IPS-15b (cell line): ENCODE measurements at regions not wholly inside any gene's neighbourhood (a gene's known extent, or its start where the extent isn't known, plus 50 kb on each side); places are given as distances from the start of the nearest gene placed in this dataset.

Source experiments
- H3K27me3 ChIP-seq: one replicate; pipeline ENCODE4 v1.6.1; 2013; ENCODE audit warnings: low read length; ENCODE audit not compliant: control insufficient read depth, insufficient read depth
- H3K36me3 ChIP-seq: one replicate; pipeline ENCODE4 v1.6.1; 2013; ENCODE audit warnings: low read length; ENCODE audit not compliant: control insufficient read depth, insufficient read depth
- H3K4me1 ChIP-seq: one replicate; pipeline ENCODE4 v1.6.1; 2013; ENCODE audit warnings: mild to moderate bottlenecking, low read length; ENCODE audit not compliant: control insufficient read depth, insufficient read depth
- H3K4me3 ChIP-seq: one replicate; pipeline ENCODE4 v1.5.1; 2013; ENCODE audit warnings: low read depth, low read length
- H3K9ac ChIP-seq: one replicate; pipeline ENCODE4 v1.6.1; 2013; ENCODE audit warnings: low read depth, mild to moderate bottlenecking, low read length
- H3K9me3 ChIP-seq: one replicate; pipeline ENCODE4 v1.6.1; 2013; ENCODE audit warnings: mild to moderate bottlenecking, low read length; ENCODE audit not compliant: control insufficient read depth, insufficient read depth

- no peaks in the 10 kb centered on the region for H3K27me3 ChIP-seq
- no peaks in the 10 kb centered on the region for H3K36me3 ChIP-seq
These were observed 431.8 kb upstream of the SGCG start for GRCh38 chr13:22748866-22749577.

GRCh38 chr13:22749626-22750025 is 431.2 kb upstream of the SGCG start:
- Histone ChIP-seq H3K9ac (no peak overlapping the region), H3K36me3 (no peaks in the 10 kb centered on the region), H3K4me3 (no peak overlapping the region), H3K9me3 (no peaks in the 10 kb centered on the region), H3K27me3 (no peaks in the 10 kb centered on the region), H3K4me1 (no peaks in the 10 kb centered on the region)

More at GRCh38 chr13:22748866-22749577, 431.8 kb upstream of the SGCG start:
- Histone ChIP-seq H3K4me1 (no peaks in the 10 kb centered on the region), H3K9me3 (no peaks in the 10 kb centered on the region), H3K4me3 (no peak overlapping the region), H3K9ac (no peak overlapping the region)

GRCh38 chr13:22757530-22758120 is 423.2 kb upstream of the SGCG start:
- Histone ChIP-seq H3K27me3 (no peaks in the 10 kb centered on the region), H3K4me3 (no peak overlapping the region), H3K9ac (no peak overlapping the region), H3K4me1 (peaks cover 11% of the 10 kb centered on the region), H3K36me3 (no peaks in the 10 kb centered on the region), H3K9me3 (no peaks in the 10 kb centered on the region)

DNA sequence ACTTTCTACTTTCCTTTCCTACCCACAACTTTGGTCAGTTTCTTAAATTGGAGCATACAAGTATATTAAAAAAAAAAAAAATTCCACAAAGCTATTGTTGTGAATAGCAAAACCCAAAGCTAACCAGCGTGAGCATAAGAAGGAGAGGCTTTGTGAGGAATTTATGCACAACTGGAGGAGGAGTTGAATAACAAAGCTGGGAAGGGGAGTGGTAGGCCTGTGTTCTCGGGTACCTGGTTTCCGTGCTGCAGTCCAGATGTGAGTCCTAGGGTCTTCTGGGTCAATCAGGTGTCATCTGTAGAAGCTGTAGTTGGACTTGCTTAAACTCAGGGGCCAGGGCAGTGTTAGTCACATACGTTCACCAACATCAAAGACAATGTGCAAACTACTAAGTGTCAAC is 422.5 kb upstream of the SGCG start:
- Histone ChIP-seq H3K27me3 (no peaks in the 10 kb centered on the region), H3K36me3 (no peaks in the 10 kb centered on the region)

DNA sequence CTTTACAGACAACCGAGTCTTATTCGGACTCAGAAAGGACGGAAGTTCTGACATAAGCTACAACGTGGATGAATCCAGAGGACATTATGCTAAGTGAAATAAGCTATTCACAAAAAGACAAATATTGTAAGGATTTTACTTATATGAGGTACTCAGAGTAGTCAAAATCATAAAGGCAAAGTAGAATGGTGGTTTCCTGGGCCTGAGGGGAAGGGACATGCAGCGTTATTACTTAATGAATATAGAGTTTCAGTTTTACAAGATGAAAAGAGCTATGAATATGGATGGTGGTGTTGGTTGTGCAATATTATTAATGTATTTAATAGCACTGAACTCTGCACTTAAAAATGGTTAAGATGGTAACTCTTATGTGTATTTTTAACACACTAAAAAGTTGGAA is 419.1 kb upstream of the SGCG start:
- no peaks in the 10 kb centered on the region for H3K9me3 ChIP-seq
- H3K27me3 ChIP-seq = no peaks in the 10 kb centered on the region
- H3K4me3 ChIP-seq = no peak overlapping the region
- H3K9ac ChIP-seq = no peak overlapping the region
- no peaks in the 10 kb centered on the region for H3K36me3 ChIP-seq
- peaks cover 11% of the 10 kb centered on the region for H3K4me1 ChIP-seq

More for the DNA sequence above, 422.5 kb upstream of the SGCG start:
- Histone ChIP-seq H3K4me1 (peaks cover 11% of the 10 kb centered on the region), H3K4me3 (no peak overlapping the region), H3K9me3 (no peaks in the 10 kb centered on the region), H3K9ac (no peak overlapping the region)

DNA sequence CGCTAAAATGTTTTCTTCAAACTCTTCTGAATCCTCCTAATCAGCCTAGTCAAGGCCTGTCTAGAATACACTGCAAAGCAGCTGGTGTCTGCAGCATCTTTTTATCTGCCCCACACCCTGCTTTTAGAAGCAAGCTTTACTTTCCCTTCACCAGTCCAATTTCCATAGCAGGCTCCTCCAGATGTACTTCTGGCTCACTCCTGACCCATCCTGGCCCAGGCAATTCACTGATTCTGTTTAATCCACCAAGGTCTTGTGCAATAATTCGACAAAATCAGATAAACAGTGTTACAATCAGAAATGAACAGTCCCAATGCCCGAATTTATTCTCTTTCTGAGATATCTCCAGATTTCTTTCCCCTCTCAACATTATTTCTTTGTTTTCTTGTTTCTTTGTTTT is 415.2 kb upstream of the SGCG start:
- Histone ChIP-seq H3K4me1 (no peaks in the 10 kb centered on the region), H3K36me3 (no peaks in the 10 kb centered on the region), H3K9ac (no peak overlapping the region), H3K27me3 (no peaks in the 10 kb centered on the region), H3K9me3 (no peaks in the 10 kb centered on the region), H3K4me3 (no peak overlapping the region)

DNA sequence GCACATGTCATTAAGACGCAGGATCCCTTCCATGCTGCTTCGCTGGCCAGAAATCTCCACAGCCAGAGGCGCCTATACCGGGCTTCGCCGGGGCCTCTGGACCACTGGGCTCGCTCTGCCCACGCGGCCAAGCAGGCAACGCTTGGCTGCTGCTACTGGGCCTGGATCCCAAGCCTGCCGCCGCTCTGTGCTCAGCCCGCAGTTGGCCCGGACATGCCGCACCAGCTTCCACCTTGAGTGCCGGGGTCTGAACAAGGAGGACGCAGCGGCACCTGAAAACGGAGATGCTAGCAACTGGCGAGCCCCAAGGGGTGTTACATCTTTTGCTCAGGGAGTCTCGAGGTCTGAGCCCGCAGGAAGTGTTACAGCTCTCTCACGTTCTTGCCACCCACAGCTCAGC is 409.9 kb upstream of the SGCG start:
- Histone ChIP-seq H3K9ac (no peak overlapping the region), H3K9me3 (no peaks in the 10 kb centered on the region), H3K4me1 (no peaks in the 10 kb centered on the region), H3K36me3 (no peaks in the 10 kb centered on the region), H3K27me3 (no peaks in the 10 kb centered on the region), H3K4me3 (no peak overlapping the region)

DNA sequence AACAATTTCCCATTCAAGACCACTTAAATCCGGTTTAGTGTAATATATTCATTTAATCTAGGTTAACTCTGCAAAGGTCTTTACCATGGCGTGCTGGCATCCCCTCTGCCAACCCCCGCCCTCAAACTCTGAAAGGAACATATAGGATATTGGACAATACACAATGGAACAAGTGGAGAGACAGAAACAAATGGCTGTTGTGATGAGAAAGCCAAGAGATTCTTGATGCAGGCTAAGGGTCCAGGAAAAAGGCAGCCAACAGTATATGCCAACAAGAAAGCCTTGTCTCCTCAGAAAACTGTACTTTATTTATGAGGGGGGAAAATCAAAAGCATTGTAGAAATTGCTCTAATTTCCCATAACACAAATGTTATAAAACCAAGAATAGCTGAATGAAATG is 407.3 kb upstream of the SGCG start:
- H3K4me3 ChIP-seq = no peak overlapping the region
- no peaks in the 10 kb centered on the region for H3K4me1 ChIP-seq
- H3K27me3 ChIP-seq = no peaks in the 10 kb centered on the region
- H3K9me3 ChIP-seq = no peaks in the 10 kb centered on the region
- H3K36me3 ChIP-seq = no peaks in the 10 kb centered on the region
- H3K9ac ChIP-seq = no peak overlapping the region

DNA sequence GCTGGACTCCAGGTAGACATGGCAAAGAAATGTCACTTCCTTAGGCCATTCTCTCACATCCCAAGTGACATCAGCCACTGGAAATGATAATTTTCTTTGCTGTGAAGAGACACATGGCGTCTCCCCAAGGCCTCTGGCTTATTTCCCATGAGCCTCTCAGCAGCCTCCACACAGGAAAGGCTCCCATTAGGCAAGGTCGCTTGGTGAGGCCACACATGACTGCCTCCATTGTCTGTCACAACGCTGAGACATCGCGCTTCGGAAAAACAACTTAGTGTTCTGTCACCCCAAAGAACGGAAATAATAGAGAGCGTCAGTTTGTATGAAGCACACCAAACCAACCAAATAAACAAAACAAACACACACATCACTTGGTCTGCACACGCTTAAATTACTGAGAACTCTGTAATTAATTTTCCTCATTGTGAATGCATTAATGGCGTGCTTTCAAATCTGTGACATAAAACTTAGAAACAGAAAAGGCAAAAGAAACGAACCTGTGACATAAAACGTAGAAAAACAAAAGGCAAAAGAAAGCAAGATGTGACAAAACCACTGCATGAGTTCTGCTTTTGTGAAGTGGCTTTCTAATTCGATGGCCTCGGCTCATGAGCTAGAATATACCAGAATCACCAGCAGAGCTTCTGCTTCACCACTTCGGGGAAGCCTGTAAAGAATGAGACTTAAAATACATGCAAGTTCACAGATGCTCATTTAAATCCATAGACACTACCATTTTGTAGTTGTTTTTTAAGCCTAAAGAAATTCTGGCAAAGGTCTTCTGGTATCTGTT is 404.2 kb upstream of the SGCG start:
- Histone ChIP-seq H3K27me3 (no peaks in the 10 kb centered on the region), H3K9ac (no peak overlapping the region), H3K36me3 (no peaks in the 10 kb centered on the region), H3K4me1 (no peaks in the 10 kb centered on the region), H3K9me3 (no peaks in the 10 kb centered on the region), H3K4me3 (no peak overlapping the region)

GRCh38 chr13:22777207-22777606 is 403.6 kb upstream of the SGCG start:
- no peaks in the 10 kb centered on the region for H3K27me3 ChIP-seq
- H3K9me3 ChIP-seq = no peaks in the 10 kb centered on the region
- H3K4me3 ChIP-seq = no peak overlapping the region
- H3K9ac ChIP-seq = no peak overlapping the region
- no peaks in the 10 kb centered on the region for H3K36me3 ChIP-seq
- H3K4me1 ChIP-seq = no peaks in the 10 kb centered on the region

- no peaks in the 10 kb centered on the region for H3K27me3 ChIP-seq
- no peaks in the 10 kb centered on the region for H3K4me1 ChIP-seq
- no peak overlapping the region for H3K9ac ChIP-seq
- no peak overlapping the region for H3K4me3 ChIP-seq
- no peaks in the 10 kb centered on the region for H3K36me3 ChIP-seq
- H3K9me3 ChIP-seq = no peaks in the 10 kb centered on the region
These were observed 391.7 kb upstream of the SGCG start for GRCh38 chr13:22789027-22789593.
